GM18498 (cell line): ENCODE measurements at regions not wholly inside any gene's neighbourhood (a gene's known extent, or its start where the extent isn't known, plus 50 kb on each side); places are given as distances from the start of the nearest gene placed in this dataset.

Source experiments
- ATAC-seq: cut with Tn5 transposase; IDR thresholded peaks from one replicate; pipeline ENCODE4 v1.9.1; 2021; ENCODE audit warnings: mild to moderate bottlenecking, moderate library complexity; ENCODE audit not compliant: unreplicated experiment

DNA sequence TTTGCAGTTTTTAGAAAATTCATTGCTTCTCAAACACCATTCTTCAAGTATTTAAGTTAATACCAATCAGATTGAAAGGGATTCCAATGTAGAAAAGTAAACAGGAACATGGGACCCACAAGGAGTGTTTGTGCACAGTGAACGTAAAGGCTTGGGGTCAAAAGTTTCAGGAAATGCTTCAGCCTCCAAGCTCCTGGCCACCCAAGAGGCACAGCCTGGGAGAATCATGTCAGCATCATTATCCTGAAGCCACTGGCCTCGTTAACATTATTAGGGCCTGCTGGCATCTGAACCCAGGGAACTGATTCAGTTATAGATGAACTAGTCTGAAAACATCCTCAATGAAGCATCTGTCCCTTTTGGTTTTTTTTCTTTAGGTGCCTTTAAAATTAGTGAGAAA, 122.9 kb downstream of the NXNL2 start:
- ATAC-seq, result no peak

DNA sequence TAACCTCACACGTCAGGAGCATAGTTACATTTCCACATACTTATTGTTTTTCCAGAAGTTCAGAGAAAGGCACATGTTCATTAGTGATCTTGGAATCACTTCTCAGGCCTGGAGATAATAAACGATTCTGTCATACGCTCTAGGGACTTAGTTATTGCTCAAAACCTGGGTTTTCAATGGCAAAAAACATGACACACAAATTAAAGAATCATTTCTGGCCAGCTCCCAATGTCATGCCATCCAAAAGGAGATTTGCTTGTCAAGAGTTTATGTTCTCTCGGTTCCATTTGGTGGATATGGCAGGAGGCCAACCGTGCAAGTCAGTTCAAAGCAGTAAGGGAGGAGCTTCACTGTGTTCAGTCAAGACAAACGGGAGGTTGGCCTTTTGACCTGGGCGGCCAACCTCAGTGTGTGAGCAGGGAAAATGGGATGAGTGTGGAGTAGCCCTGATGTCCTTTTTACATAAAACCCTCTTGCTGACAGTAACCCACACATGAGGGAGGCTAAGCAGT, 123.4 kb downstream of the NXNL2 start:
- ATAC-seq, result no peak

DNA sequence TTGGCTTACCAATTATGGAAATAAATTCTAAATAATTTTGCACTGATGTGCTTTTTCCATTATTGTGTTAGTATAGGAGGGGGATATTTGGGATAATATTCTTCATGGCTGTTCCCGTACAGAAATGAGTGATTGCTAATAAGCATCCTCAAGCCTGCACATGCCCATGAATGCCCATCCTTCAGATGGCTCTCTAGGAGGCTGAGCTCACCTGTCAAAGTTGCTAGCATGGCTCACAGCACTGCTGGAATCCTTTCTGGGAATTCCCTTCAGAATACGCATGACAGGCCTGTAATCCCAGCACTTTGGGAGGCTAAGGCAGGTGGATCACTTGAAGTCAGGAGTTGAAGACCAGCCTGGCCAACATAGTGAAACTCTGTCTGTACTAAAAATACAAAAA, 124.1 kb downstream of the NXNL2 start:
- ATAC-seq, result no peak

DNA sequence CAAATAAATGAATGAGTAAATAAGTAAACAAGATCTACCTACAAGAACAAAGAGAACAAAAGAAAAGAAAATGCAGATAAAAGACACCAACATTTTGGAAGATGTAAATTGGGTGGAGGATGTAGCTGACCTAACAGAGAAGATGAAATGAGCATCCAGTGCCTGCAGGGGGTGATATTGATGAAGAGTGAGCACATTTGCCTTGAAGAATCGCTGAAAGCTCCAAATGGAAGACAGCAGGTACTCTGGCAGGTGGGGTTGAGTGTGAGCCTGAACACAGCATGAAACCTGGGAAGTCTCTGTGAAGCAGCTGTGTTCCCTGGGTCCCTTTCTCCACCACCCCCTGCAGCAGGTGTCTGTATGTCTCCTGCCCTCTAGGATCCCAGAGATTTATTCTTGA, 125.6 kb downstream of the NXNL2 start:
- ATAC-seq, result no peak

DNA sequence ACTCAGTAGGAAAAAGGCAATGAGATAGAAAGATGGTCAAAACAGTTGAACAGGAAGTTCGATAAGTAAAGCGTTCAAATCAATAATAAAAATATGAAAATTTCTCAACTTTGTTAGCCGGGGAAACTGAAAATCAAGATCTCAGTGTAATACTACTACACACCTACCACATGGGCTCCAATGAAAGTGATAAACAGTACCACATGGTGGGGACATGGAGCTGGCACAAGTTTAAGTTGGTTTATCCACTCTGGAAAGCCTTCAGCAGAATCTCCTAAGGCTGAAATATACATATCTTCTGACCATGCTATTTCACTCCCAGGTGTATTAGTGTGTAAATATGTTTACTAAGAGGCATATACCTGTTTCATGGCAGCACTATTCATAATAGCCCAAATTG, 126.8 kb downstream of the NXNL2 start:
- ATAC-seq, result no peak

DNA sequence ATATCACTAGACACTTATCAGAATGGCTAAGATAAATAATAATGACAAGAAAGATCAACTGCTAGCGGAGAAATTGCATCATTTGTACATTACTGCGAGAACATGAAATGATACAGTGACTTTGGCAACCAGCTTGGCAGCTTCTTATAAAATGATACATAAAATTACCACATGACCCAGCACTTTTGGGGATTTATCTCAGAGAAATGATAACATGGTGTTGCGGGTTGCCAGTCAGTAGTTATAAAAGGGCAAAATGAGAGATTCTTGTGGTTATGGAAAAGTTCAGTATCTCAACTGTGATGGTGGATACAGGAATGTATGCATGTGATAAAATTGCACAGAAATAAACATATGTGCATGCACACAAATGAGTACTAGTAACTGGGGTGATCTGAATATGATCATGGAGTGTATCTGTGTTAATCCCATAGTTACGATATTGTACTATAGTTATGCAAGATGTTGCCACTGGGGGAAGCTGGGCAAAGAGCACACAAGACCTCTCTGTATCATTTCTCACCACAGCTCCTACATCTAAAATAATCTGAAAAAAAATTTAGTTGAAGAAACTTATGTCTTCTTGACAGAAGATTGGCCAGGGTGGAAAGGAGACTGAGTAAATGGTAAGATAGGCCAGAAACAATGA, 128.9 kb downstream of the NXNL2 start:
- ATAC-seq, result no peak

DNA sequence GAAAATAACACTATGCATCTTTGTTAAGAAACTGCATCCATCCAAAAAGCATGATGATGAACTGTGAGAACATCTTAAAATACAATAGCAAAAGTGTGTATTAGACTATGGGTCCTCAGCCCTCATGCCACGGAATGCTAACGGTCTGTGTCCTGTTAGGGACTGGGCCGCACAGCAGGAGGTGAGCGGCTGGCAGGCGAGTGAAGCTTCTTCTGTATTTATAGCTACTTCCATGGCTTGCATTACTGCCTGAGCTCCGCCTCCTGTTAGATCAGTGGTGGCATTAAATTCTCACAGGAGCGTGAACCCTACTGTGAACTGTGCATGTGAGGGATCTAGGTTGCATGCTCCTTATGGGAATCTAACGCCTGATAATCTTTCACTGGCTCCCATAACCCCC, 129.8 kb downstream of the NXNL2 start:
- no peak for ATAC-seq

DNA sequence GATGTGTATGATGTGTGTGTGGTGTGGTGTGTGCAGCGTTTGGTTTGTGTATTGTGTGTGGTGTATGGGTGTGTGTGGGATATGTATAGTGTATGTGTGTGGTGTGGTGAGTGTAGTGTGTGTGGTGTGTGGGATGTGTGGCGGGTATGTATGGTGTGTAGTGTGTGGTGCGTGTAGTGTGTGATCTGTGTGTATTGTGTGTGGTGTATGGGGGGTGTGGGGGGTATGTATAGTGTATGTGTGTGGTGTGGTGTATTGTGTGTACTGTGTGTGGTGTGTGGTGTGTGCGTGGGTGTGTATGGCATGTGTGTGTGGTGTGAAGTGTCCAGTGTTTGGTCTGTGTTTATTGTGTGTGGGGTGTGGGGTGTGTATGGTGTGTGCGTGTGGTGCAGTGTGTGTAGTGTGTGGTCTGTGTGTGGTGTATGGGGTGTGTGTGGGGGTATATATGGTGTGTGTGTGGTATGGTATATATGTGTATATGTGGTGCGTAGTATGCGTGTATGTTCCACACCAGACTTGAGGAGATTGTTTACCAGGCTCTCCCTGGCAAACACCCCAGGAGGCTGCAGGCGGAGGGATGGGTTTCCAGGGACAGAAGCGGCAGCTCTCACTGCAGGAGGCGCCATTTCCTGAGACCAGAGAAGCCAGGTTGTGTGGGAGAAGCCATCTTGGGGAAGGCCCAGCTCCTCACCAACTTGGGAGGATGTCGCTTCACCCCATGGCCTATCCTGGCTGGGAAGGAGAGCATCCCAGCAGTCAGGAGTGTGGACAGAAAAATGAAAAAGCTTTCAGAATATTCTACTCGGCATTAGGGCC, 138.1 kb downstream of the NXNL2 start:
- ATAC-seq, result no peak

DNA sequence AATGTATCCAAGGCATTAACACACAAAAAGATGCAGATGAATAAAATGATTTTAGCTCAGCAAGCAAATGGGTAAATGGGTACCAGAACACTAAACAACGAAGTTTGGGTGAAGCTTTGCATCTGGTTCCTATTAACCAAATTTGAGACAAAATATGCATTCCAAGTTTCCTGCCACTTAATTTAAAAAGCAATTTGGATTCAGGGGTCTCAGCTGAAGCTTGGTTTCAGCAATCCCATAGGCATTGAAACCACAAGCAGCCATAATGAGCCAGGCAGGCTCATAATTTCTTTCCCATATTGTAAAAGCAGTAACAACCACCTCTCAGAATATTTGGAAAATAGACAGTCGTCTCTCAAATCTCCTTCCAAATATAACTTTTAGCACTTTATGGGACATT, 138.9 kb downstream of the NXNL2 start:
- ATAC-seq, result no peak

DNA sequence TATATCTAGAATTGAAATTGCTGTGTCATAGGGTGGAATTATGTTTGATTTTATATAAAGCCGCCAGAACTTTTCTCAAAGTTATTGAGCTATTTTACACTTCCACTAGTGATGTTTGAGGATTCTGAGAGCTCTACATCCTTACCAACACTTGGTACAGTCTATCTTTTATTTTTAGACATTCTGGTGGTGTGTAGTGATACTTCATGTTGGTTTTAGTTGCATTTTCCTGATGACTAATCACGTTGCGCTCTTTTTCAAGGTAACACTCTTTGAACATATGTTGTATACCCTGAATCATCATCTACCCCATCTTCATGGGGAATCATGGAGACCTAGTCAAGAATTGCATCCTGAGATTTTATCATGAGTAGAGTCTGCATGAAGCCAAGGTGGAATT, 141.7 kb downstream of the NXNL2 start:
- ATAC-seq, result no peak

DNA sequence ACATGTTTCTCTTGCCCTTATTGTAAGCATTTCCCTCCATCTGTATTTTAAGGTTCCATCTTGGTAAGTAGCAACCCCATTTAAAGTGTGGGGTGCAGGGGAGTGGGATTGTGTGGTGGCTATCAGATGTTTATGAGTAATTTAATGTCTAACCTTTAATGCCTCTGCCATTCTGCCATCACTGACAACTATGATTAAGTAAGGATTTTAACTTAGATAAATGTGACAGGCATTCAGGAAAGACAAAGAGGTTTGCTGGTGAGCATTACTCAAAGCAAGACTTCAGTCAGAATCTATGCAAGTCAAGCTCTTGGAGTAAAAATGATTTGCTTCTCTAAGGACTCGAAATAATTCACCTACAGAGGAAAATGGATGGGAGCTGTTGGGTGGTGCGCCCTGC, 143.0 kb downstream of the NXNL2 start:
- no peak for ATAC-seq

DNA sequence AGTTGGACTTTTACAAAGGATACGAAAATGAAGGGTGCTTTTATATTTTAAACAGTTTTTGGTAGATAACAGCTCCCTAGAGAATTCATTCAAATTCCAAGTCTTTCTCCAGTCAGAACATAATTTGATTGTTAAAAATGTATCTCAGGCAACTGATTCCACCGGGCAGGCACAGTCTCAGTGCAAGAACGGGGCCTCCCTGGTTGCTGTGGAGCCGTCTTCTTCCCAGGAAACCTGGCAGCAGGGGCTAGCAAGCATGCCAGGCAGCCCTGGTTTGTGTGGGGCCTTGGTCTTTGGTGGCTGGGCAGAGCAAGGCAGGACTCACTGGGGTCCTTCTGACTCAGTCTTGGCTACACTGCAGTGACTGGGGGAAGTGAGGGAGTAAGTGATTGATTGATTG, 143.5 kb downstream of the NXNL2 start:
- ATAC-seq, result no peak

DNA sequence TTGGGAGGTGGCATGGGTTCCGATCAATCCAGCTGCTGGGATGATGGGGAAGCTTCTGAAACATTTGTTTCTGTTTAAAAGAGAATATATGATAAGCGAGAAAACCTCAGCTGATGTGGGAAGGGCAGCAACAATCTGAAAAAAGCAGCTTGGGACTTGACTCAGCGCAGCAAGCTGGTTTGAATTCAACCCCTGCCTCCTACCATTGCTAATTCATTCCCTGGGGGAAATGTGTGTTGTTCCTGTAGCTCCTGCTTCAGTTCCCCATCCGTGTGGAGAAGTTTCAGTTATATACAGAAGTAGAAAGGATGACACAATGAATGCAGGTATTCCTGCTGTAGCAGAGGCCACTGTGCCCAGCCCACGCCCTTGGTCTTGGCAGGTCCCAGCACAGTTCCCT, 145.1 kb downstream of the NXNL2 start:
- ATAC-seq, result no peak

DNA sequence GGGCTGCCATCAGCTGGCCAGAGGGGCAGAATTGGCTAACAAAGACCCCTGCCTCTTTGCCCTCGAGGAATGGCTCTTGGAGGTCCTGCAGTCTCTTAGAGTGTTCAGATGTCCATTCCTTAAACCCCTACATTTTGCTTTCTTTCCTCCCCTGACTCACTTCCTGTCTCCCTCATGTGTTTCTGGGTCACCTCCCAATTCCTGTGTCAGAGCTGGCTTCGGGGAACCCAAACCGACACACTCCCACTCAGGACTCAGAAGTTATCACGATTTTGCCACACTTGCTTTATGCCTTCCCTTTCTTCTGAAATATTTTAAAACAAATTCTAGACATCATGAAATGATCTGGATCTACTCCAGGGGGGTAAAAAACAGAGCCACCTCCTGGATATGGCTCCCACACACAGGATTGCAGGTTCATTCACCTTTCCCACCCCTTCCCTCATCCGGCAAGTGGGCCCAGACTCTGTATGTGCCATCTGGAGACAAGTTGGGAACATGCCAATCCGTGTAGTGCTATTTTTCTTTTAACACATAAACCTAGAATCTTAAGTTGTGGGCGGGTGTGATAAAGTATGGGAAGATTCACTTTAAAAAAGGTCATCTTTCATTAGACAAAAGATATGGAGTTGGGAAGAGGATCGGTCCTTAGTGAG, 145.7 kb downstream of the NXNL2 start:
- no peak for ATAC-seq

DNA sequence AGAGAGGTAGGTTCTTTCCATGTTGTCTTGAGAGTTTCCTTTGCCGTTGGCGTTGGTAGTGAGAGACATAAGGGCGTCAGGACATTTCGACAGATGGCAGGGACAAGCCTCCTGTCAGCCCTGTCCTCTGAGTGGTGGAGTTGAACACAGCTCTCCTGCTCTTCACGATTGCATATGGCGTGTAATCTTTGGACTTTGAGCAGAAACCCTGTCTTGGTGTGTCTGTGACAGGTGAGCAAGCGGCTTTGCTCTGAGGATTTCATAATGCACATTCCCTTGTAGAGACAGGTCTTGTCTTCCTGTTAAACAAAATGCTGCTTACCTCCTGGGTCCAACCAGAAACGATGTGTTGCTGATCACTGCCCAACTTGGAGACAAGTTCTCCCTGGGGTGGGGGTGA, 146.5 kb downstream of the NXNL2 start:
- ATAC-seq, result no peak

DNA sequence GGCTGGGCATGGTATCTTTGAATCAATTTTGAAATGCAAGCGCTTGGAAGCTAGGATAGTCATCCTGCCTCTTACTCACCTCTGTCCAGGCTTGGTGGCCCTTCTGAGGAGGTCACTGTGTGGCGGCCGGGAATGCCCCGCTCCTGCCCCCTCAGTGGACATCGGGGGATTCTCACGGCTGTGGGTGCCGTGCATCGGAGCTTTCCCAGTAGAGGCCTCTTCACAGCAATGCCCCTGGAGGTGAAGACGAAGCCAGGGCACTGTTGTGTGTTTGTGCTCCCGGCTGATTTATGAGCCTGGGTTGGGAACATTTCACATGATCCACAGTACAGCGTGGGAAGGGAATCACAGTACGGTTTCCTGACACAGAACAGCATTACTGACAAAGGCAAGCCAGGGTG, 147.5 kb downstream of the NXNL2 start:
- no peak for ATAC-seq

DNA sequence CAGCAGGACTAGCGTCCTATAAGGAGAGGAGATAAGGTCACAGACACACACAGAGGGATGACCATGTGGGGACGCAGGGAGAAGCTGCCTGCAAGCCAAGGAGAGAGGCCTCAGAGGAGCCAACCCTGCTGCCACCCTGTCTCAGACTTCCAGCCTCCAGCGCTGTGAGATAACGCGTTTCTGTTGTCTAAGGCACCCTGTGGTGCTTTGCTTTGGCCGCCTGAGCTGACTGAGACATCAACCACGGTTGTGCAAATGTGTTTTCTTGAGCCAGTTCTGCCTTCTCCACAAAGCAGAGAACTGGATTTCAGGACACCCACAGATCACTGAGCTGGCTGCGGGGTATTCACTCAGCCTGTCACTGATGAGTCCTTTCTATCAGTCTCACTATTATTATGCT, 149.1 kb downstream of the NXNL2 start:
- no peak for ATAC-seq

DNA sequence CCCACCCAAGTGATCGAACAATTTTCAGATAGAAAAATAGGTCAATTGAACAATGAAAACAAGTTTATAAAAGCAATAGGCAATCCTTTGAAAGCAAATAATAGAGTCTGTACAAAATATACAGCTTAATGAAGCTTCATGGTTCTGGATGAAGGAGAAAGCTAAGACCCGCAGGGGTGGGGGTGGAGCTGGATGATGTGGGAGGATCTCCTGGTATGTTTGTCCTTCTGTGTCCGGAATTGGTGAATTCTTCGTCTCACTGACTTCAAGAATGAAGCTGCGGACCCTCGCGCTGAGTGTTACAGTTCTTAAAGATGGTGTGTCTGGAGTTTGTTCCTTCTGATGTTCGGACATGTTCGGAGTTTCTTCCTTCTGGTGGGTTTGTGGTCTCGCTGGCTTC, 149.9 kb downstream of the NXNL2 start:
- ATAC-seq, result no peak

DNA sequence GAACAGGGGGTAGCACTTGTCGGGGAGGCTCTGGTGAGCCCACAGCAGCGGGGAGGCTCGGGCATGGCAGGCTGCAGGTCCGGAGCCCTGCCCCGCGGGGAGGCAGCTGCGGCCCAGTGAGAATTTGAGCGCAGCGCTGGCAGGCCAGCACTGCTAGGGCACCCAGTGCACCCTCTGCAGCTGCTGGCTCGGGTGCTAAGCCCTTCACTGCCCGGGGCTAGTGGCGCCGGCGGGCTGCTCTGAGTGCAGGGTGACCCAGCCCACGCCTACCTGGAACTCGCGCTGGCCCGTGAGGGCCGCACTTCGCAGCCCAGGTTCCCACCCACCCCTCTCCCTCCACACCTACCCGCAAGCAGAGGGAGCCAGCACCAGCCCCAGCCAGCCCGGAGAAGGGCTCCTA, 151.0 kb downstream of the NXNL2 start:
- no peak for ATAC-seq

DNA sequence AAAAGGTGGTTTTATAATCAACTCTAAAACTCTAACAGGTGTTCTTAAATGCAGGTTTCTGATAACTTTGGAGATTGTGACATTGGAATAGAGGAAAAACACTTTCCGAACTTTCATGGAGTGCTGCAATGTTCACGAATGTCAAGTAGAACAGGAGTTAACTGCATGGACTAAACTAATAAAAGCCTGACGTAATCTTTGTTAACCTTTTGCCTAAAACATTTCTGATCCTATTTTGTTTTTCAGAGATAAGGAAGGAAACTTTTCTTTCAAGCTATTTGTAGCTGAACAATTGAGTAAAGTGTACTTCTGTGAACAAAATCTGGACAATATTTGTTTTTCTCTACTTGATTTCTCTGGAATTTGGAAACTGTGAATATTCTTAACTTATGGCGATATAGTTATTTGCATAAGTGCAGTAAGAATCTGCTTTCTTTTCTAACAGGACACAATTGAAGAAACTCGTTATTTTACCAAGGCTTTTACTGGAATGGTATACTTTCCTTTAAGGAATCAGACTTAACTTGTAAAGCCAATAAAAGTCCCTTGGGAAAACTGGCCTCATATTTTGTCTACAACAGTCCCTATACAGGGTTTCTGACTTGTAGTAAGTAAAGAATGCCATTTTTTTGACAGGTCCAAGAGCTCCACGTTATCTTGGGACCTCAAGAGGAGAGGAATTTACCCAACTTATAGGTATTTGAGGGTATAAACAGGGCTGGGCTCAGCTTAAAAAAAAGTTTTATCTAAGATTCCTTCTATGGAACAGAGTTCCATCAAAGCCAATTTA, 154.7 kb downstream of the NXNL2 start:
- no peak for ATAC-seq

DNA sequence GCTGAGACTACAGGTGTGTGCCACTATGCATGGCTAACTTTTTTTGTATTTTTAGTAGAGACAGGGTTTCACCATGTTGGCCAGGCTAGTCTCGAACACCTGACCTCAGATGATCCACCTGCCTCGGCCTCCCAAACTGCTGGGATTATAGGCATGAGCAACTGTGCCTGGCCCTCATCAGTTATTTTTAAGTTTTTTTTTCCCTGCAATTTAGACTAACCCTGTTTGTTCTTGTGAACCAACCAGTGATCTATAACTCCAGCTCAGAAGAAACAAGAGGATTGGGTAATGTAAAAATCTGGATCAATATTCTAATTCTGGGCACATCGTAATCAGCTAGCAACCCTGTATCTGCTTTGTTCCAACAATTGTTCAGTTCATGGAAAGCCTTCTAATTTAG, 155.7 kb downstream of the NXNL2 start:
- no peak for ATAC-seq
